COLO668 (cell line): ENCODE measurements at regions not wholly inside any gene's neighbourhood (a gene's known extent, or its start where the extent isn't known, plus 50 kb on each side); places are given as distances from the start of the nearest gene placed in this dataset.
"Not testable (repeated sequence)": the region's sequence is repeated elsewhere in the genome, so short reads cannot be mapped to it uniquely, and the experiment has no call there.

ENCODE experiments used
- DNase-seq: peaks from one replicate; lab custom pipeline; 2025; ENCODE audit not compliant: unreplicated experiment; lab: John Stamatoyannopoulos, UW

GRCh38 chr7:110413038-110413437 is 677.9 kb upstream of the LRRN3 start:
- DNase-seq, result no peak

DNA sequence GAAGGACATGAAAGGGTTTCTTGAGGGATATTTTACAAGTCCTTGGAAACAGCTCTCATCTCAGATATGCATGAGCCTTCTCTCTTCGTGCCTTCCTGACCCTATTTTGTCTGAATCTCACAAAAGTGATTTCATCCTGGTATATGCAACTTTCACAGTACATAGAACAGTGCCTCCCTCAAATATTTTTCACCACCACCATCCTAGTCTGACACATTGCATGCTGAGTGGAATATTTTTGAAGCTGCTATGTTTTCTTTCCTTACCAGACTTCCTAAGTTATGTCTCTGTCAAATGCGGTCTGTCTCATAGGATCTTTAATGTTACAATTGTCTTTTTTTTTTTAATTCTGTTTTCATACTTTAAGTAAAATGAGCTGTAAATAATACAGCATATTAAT is 673.3 kb upstream of the LRRN3 start:
- no peak for DNase-seq

- DNase-seq, result no peak
Observed at GRCh38 chr7:110418659-110419280, 672.2 kb upstream of the LRRN3 start.

GRCh38 chr7:110420788-110421187 is 670.1 kb upstream of the LRRN3 start:
- DNase-seq, result no peak

DNA sequence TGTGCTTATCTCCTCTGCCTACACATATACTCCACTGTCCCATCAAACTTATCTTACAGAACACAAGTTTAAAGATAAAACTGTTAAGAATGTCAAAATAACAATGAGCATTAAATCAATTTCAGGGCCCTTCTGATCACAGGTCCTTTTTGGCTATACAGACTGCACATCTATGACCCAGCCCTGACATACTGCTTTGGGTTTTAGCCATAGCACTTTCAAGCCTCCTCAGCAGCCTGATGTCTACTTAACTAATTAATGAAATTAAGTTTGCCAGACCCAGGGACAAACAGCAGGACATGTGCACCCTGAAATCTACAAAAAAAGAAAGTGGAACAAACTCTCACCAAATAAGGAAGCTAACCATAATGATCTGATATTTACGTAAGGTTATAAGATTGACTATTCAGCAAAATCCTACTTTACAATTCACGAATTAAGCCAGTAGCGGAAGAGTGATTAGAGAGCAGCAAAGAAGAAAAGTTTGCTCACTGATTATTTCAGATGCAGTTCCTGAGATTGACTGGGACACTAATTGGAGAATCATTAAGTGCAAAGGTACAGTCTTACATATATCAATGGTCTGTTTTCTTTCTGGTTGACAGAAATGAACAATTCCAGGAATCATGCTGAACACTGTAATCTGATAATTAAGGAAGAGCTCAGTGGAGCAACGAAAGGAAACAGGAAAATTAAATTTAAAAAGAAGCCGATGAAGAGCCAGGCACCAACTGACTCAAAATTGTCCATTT is 669.3 kb upstream of the LRRN3 start:
- no peak for DNase-seq

GRCh38 chr7:110432061-110432553 is 658.8 kb upstream of the LRRN3 start:
- DNase-seq, result no peak

DNA sequence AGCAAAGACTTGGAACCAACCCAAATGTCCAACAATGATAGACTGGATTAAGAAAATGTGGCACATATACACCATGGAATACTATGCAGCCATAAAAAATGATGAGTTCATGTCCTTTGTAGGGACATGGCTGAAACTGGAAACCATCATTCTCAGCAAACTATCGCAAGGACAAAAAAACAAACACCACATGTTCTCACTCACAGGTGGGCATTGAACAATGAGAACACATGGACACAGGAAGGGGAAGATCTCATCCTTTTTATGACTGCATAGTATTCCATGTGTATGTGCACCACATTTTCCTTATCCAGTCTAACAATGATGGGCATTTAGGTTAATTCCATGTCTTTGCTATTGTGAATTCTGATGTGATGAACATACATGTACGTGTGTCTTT is 652.0 kb upstream of the LRRN3 start:
- DNase-seq, result not testable (repeated sequence)

GRCh38 chr7:110442381-110442837 is 648.5 kb upstream of the LRRN3 start:
- DNase-seq, result peak; percentile 25

GRCh38 chr7:110446658-110447057 is 644.3 kb upstream of the LRRN3 start:
- DNase-seq, result no peak

DNA sequence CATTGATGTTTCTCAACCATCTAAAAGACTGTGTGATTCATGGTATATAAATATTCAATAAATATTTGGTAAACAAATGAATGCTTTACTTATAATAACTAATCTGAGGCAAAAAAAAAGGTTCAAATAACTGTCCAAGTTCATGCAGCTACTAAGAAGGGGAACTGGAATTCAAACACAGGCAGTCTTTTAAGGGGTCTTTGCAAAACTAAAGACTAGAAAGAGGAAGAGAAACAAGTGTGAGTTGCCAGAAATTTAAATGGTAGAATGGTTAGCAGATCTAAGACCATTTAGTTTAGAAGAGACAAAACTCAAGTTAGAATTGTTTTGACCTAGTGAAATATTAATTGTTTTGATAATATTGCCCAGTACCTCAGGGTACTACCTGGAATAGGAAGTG is 642.0 kb upstream of the LRRN3 start:
- DNase-seq, result no peak

- no peak for DNase-seq
Observed at GRCh38 chr7:110454713-110455112, 636.2 kb upstream of the LRRN3 start.

GRCh38 chr7:110461621-110462020 is 629.3 kb upstream of the LRRN3 start:
- DNase-seq, result no peak

DNA sequence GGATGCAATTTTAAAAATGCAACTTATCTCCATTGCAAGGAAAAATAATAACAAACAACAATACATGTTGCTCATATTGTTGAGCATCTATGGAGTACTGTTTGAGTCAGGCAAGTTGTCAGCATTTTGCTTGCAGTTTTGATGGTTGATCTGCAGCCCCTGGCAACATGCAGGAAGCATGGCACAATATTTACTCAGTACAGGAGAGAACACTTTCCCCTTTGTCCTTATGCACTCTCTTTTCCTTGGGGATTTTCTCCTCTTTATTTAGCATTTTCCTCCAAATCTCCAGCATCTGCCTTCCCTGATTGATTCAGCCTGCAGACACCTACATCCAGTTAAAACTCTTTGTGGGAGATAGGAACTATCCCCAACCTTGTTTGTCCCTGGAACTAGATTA is 620.5 kb upstream of the LRRN3 start:
- peak; percentile 8 for DNase-seq

DNA sequence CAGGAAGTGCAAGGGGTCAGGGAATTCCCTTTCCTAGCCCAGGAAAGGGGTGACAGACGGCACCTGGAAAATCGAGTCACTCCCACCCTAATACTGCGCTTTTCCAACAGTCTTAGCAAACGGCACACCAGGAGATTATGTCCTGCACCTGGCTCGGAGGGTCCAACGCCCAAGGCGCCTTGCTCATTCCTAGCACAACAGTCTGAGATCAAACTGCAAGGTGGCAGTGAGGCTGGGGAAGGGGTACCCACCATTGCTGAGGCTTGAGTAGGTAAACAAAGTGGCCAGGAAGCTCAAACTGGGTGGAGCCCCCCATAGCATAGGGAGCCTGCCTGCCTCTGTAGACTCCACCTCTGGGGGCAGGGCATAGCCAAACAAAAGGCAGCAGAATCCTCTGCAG is 618.5 kb upstream of the LRRN3 start:
- DNase-seq, result not testable (repeated sequence)

GRCh38 chr7:110480964-110481363 is 610.0 kb upstream of the LRRN3 start:
- DNase-seq, result no peak

DNA sequence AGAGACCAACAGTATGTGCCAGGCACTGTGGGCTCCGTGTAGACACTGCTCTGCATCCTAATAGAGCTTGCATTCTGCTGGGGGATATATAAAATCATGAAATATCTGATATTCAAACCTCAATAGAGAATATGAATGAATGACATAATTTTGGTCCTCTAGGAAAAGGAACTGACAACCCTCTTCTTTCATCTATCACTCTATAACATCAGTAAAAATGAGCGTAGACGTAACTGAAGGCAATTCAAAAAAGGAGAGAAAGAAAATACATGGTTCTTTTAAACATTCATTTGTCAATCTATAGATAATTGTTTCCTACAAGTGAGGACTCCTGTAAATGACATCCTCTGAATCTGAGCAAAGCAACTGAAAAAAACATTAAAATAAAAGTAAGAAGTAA is 607.4 kb upstream of the LRRN3 start:
- no peak for DNase-seq

DNA sequence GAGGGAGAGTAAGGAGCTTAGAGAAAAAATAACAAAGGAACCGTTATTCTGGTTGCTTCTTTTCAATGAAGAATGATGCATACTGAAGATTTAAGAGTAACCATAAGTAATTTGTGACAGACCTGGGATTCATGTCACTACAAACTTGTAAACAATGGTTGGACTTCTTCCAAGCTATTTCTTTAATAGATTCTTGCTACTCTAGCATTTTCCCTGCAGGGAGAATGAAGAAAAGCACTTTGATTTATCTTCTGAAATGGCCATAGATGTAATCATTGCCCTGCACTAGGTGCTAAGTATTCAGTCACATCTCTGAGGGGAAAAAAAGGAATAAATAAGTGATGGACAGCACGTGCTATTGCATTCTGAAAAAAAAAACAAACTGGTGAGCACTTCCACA is 606.6 kb upstream of the LRRN3 start:
- DNase-seq, result no peak

DNA sequence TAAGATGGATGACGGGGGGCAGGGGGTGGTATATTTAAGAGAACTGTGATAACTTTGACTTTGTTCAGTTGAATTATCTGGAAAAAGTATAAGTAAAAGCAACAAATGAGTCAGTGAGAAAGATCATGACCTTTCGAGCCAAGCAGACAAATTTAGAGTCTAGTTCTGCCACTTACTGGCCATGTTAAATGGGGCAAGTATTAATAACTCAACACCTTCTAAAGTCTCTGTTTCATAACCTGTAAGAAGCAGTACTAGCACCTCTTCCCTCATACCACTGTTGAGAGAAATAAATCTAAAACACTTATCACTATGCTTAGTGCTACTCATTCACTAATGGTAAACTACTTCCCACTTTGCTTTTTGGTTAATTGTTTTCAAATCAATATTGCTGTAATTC is 604.4 kb upstream of the LRRN3 start:
- no peak for DNase-seq

DNA sequence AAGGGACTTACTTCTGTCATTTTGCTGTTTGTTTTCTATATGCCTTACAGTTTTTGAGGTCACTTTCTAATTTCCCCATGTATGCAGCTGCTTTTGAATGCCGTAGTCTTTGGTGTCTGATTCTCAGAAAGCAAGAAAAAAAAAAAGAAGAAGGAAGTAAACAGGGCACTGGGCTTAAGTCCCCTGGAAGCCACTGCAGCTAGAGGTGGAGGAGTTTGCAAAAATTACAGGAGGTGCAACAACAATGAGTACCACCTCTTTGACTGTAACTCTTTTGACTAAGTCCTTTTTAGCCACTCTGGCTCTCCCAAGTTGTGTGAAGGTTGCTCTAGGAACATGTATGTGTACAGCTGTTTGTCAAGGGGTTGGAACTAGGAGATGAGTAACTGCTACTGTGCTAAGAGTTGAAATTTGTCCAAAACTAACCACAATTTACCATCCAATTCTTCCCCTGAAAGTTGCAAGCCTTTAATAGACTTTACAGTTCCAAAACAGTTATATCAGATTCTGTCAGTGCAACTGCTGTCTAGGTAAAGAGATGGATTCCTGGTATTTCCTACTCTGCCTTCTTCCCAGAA is 588.0 kb upstream of the LRRN3 start:
- DNase-seq, result no peak

- DNase-seq, result no peak
Observed at GRCh38 chr7:110507369-110507768, 583.6 kb upstream of the LRRN3 start.

DNA sequence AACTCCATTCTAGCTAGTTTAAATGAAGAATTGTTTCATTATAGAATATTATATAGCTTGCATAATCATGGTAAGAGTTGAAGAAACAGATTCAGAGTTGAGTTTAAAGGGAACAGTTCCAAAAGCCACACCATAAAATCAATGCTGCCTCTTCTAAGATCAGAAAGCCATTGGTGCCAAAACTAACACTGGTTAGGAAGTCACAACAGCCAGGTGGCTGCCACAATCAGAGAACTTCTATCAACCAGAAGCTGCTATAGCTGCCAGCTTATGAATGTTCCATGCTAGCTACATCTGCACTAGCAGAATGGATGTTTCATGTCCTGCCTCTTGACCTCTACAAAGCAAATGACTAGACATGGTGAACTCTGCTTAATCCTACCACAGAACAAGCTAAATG is 583.1 kb upstream of the LRRN3 start:
- peak; percentile 38 for DNase-seq

- not testable (repeated sequence) for DNase-seq
Observed at GRCh38 chr7:110514975-110515551, 575.9 kb upstream of the LRRN3 start.
